ENCODE measurements at regions not wholly inside any gene's neighbourhood (a gene's known extent, or its start where the extent isn't known, plus 50 kb on each side); places are given as distances from the start of the nearest gene placed in this dataset.

DNA sequence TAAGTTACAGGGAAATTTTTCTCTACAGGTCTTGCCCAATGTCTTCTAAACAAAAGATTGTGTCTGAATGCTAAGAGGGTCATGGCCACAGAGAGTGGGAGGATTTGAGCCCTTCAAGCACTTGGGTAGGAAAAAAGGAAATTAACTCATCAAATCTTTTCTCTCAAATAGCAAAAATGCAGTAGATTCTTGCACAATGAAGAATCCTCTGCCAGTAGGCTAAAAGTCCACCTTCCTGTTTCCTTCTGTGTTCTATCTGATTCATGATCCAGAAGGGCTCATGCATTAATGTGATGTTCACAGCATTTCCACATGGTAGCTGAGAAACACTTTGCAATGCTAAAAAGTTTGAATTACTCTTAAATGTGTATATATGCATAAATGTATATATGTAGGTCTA lies 177.1 kb downstream of the CD47 start:
- TF ChIP-seq, protein P1, sequence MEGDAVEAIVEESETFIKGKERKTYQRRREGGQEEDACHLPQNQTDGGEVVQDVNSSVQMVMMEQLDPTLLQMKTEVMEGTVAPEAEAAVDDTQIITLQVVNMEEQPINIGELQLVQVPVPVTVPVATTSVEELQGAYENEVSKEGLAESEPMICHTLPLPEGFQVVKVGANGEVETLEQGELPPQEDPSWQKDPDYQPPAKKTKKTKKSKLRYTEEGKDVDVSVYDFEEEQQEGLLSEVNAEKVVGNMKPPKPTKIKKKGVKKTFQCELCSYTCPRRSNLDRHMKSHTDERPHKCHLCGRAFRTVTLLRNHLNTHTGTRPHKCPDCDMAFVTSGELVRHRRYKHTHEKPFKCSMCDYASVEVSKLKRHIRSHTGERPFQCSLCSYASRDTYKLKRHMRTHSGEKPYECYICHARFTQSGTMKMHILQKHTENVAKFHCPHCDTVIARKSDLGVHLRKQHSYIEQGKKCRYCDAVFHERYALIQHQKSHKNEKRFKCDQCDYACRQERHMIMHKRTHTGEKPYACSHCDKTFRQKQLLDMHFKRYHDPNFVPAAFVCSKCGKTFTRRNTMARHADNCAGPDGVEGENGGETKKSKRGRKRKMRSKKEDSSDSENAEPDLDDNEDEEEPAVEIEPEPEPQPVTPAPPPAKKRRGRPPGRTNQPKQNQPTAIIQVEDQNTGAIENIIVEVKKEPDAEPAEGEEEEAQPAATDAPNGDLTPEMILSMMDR (IDR thresholded peaks at IDR 0.05), result no peak
- no peak for TF ChIP-seq POLR2A (IDR thresholded peaks at IDR 0.05)

Data from transverse colon (tissue), 3 donors.